NCI-H226 (cell line): ENCODE measurements at regions not wholly inside any gene's neighbourhood (a gene's known extent, or its start where the extent isn't known, plus 50 kb on each side); places are given as distances from the start of the nearest gene placed in this dataset.
"Not testable (repeated sequence)": the region's sequence is repeated elsewhere in the genome, so short reads cannot be mapped to it uniquely, and the experiment has no call there.

ENCODE experiments used
- DNase-seq: peaks from one replicate; pipeline ENCODE4 v3.0.0-alpha.2; 2015

- DNase-seq, result not testable (repeated sequence)
Observed at GRCh38 chr3:139116631-139117030, 71.9 kb upstream of the PRR23C start.

- peak; percentile 18 for DNase-seq
Observed at GRCh38 chr3:139117136-139117675, 72.5 kb upstream of the PRR23C start.

GRCh38 chr3:139117883-139118760 lies 73.4 kb upstream of the PRR23C start:
- no peak for DNase-seq

GRCh38 chr3:139118835-139119234 lies 74.1 kb upstream of the PRR23C start:
- no peak for DNase-seq

GRCh38 chr3:139119331-139120025 lies 74.8 kb upstream of the PRR23C start:
- no peak for DNase-seq

GRCh38 chr3:139120086-139121056 lies 75.7 kb upstream of the PRR23C start:
- DNase-seq, result peak; percentile 15

- DNase-seq, result peak; percentile 81
Observed at GRCh38 chr3:139121513-139122220, 77.0 kb upstream of the PRR23C start.

GRCh38 chr3:139122221-139122581 lies 77.5 kb upstream of the PRR23C start:
- DNase-seq, result peak; percentile 66

GRCh38 chr3:139122612-139123011 lies 77.9 kb upstream of the PRR23C start:
- no peak for DNase-seq

- no peak for DNase-seq
Observed at GRCh38 chr3:139123377-139124095, 78.8 kb upstream of the PRR23C start.

- no peak for DNase-seq
Observed at GRCh38 chr3:139124197-139124596, 79.5 kb upstream of the PRR23C start.

GRCh38 chr3:139127101-139127500 lies 82.4 kb upstream of the PRR23C start:
- peak; percentile 71 for DNase-seq

GRCh38 chr3:139127629-139128028 lies 82.9 kb upstream of the PRR23C start:
- not testable (repeated sequence) for DNase-seq

- peak; percentile 37 for DNase-seq
Observed at GRCh38 chr3:139128803-139129202, 84.1 kb upstream of the PRR23C start.

GRCh38 chr3:139129892-139130291 lies 85.2 kb upstream of the PRR23C start:
- no peak for DNase-seq

GRCh38 chr3:139130390-139131140 lies 85.9 kb upstream of the PRR23C start:
- DNase-seq, result no peak

GRCh38 chr3:139131951-139132350 lies 87.3 kb upstream of the PRR23C start:
- DNase-seq, result no peak

GRCh38 chr3:139132976-139133375 lies 88.3 kb upstream of the PRR23C start:
- no peak for DNase-seq

- no peak for DNase-seq
Observed at GRCh38 chr3:139134678-139135372, 90.1 kb upstream of the PRR23C start.

- DNase-seq, result no peak
Observed at GRCh38 chr3:139135657-139136056, 91.0 kb upstream of the PRR23C start.
